Neural cell (in vitro differentiated cells): ENCODE measurements at regions not wholly inside any gene's neighbourhood (a gene's known extent, or its start where the extent isn't known, plus 50 kb on each side); places are given as distances from the start of the nearest gene placed in this dataset.

Source experiments
- H2AFZ ChIP-seq: fragments of 200-600, 300-800 bp; sonication (generic), shearing (Covaris generic); 2 replicates; pipeline ENCODE4 v1.6.0; 2014; ENCODE audit warnings: low read depth, mild to moderate bottlenecking, antibody characterized with exemption, low read length, moderate library complexity
- H3F3A ChIP-seq: fragments of 200-600 bp; shearing (Covaris generic); 2 replicates; pipeline ENCODE4 v1.6.1; 2016; ENCODE audit warnings: mild to moderate bottlenecking, moderate library complexity, mixed read lengths, antibody characterized with exemption, low read length; ENCODE audit not compliant: insufficient read depth, poor library complexity, severe bottlenecking
- H3K27ac ChIP-seq: fragments of 200-600, 300-800 bp; sonication (generic), shearing (Covaris generic); 2 replicates; pipeline ENCODE4 v1.5.1; 2014; ENCODE audit warnings: mild to moderate bottlenecking, low read length, moderate library complexity
- H3K27me3 ChIP-seq: fragments of 300-800, 200-600 bp; sonication (generic), shearing (Covaris generic); 2 replicates; pipeline ENCODE4 v1.6.0; 2014; ENCODE audit warnings: mild to moderate bottlenecking, low read depth, low read length, moderate library complexity; ENCODE audit not compliant: insufficient read depth
- H3K36me3 ChIP-seq: fragments of 300-800, 200-600 bp; sonication (generic), shearing (Covaris generic); 2 replicates; pipeline ENCODE4 v1.5.1; 2014; ENCODE audit warnings: mild to moderate bottlenecking, antibody characterized with exemption, low read length, moderate library complexity; ENCODE audit not compliant: insufficient read depth
- H3K4me2 ChIP-seq: fragments of 300-800, 200-600 bp; sonication (generic), shearing (Covaris generic); 2 replicates; pipeline ENCODE4 v1.6.0; 2014; ENCODE audit warnings: mild to moderate bottlenecking, low read length
- H3K4me3 ChIP-seq: fragments of 300-800, 200-600 bp; sonication (generic), shearing (Covaris generic); 2 replicates; pipeline ENCODE4 v1.5.1; 2014; ENCODE audit warnings: mild to moderate bottlenecking, low read length, moderate library complexity
- H3K79me2 ChIP-seq: fragments of 200-600 bp; shearing (Covaris generic); replicated peaks from 2 replicates; pipeline ENCODE4 v1.6.0; 2014; ENCODE audit warnings: mild to moderate bottlenecking, low read length, moderate library complexity; ENCODE audit not compliant: insufficient read depth
- H3K9ac ChIP-seq: fragments of 300-800, 200-600 bp; sonication (generic), shearing (Covaris generic); 2 replicates; pipeline ENCODE4 v1.6.1; 2016; ENCODE audit warnings: mild to moderate bottlenecking, low read length, mixed read lengths
- H3K9me2 ChIP-seq: fragments of 200-600 bp; shearing (Covaris generic); 2 replicates; pipeline ENCODE4 v1.6.1; 2016; ENCODE audit warnings: mild to moderate bottlenecking, low read length, mixed read lengths; ENCODE audit not compliant: insufficient read depth
- H3K9me3 ChIP-seq: fragments of 200-600, 300-800 bp; sonication (generic), shearing (Covaris generic); 2 replicates; pipeline ENCODE4 v1.6.1; 2016; ENCODE audit warnings: mild to moderate bottlenecking, mixed run types, low read length, moderate library complexity, mixed read lengths
- H4K20me1 ChIP-seq: fragments of 200-600 bp; shearing (Covaris generic); 2 replicates; pipeline ENCODE4 v1.6.1; 2016; ENCODE audit warnings: mild to moderate bottlenecking, mixed run types; ENCODE audit not compliant: insufficient read depth
- EP300 ChIP-seq: fragments of 450-650 bp; conservative IDR thresholded peaks from 2 replicates; pipeline ENCODE4 v1.6.1; 2014; ENCODE audit warnings: antibody characterized with exemption, mild to moderate bottlenecking, moderate library complexity; ENCODE audit not compliant: poor library complexity, severe bottlenecking
- EZH2 ChIP-seq: fragments of 200-600, 300-800 bp; shearing (Covaris generic), sonication (generic); IDR thresholded peaks from 2 replicates; pipeline ENCODE4 v1.6.1; 2014; ENCODE audit warnings: antibody characterized with exemption, low read length, borderline replicate concordance, mild to moderate bottlenecking; ENCODE audit not compliant: insufficient read depth, poor library complexity, severe bottlenecking
- MXI1 ChIP-seq: fragments of 450-650 bp; conservative IDR thresholded peaks from 2 replicates; pipeline ENCODE4 v1.6.1; 2014; ENCODE audit warnings: antibody characterized with exemption, mild to moderate bottlenecking; ENCODE audit not compliant: poor library complexity, severe bottlenecking
- POLR2AphosphoS5 ChIP-seq: IDR thresholded peaks from 2 replicates; pipeline ENCODE4 v1.6.1; 2012
- RAD21 ChIP-seq: fragments of 450-650 bp; conservative IDR thresholded peaks from 2 replicates; pipeline ENCODE4 v1.6.1; 2014; ENCODE audit warnings: antibody characterized with exemption, mild to moderate bottlenecking, moderate library complexity
- SMC3 ChIP-seq: fragments of 450-650 bp; conservative IDR thresholded peaks from 2 replicates; pipeline ENCODE4 v1.6.1; 2014; ENCODE audit warnings: antibody characterized with exemption, mild to moderate bottlenecking, moderate library complexity; ENCODE audit not compliant: poor library complexity
- TAF1 ChIP-seq: IDR thresholded peaks from 2 replicates; pipeline ENCODE4 v1.6.1; 2012; ENCODE audit warnings: low read depth
- TF ChIP-seq, protein P1 (sequence below): IDR thresholded peaks from 2 replicates; pipeline ENCODE4 v1.6.1; 2012; ENCODE audit warnings: borderline replicate concordance
- TF ChIP-seq, protein P2 (sequence below): fragments of 450-650 bp; IDR thresholded peaks from 2 replicates; pipeline ENCODE4 v1.5.1; 2014; ENCODE audit warnings: antibody characterized with exemption, mild to moderate bottlenecking, moderate library complexity; ENCODE audit not compliant: poor library complexity, severe bottlenecking

DNA sequence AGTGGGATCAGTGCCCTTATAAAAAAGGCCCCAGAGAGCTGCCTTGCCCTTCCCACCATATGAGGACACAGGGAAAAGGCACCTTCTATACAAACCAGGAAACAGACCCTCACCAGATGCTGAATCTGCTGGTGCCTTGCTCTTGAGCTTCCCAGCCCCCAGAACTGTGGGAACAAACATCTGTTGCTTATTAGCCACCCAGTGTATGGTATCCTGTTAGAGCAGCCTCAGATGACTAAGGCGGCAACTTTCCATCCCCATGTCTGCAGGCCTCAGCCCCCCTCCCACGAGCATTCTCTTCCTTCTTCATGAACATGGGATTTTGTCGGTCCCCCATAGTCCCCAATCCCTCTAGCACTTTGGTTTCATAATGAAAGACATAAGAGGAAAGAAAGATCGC, 202.5 kb upstream of the GAS1 start:
- TF ChIP-seq MXI1 (no peak), EZH2 (no peak), TAF1 (no peak), POLR2AphosphoS5 (no peak), RAD21 (no peak), SMC3 (no peak)
- TF ChIP-seq, protein P1, sequence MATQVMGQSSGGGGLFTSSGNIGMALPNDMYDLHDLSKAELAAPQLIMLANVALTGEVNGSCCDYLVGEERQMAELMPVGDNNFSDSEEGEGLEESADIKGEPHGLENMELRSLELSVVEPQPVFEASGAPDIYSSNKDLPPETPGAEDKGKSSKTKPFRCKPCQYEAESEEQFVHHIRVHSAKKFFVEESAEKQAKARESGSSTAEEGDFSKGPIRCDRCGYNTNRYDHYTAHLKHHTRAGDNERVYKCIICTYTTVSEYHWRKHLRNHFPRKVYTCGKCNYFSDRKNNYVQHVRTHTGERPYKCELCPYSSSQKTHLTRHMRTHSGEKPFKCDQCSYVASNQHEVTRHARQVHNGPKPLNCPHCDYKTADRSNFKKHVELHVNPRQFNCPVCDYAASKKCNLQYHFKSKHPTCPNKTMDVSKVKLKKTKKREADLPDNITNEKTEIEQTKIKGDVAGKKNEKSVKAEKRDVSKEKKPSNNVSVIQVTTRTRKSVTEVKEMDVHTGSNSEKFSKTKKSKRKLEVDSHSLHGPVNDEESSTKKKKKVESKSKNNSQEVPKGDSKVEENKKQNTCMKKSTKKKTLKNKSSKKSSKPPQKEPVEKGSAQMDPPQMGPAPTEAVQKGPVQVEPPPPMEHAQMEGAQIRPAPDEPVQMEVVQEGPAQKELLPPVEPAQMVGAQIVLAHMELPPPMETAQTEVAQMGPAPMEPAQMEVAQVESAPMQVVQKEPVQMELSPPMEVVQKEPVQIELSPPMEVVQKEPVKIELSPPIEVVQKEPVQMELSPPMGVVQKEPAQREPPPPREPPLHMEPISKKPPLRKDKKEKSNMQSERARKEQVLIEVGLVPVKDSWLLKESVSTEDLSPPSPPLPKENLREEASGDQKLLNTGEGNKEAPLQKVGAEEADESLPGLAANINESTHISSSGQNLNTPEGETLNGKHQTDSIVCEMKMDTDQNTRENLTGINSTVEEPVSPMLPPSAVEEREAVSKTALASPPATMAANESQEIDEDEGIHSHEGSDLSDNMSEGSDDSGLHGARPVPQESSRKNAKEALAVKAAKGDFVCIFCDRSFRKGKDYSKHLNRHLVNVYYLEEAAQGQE, result no peak
- TF ChIP-seq, protein P2, sequence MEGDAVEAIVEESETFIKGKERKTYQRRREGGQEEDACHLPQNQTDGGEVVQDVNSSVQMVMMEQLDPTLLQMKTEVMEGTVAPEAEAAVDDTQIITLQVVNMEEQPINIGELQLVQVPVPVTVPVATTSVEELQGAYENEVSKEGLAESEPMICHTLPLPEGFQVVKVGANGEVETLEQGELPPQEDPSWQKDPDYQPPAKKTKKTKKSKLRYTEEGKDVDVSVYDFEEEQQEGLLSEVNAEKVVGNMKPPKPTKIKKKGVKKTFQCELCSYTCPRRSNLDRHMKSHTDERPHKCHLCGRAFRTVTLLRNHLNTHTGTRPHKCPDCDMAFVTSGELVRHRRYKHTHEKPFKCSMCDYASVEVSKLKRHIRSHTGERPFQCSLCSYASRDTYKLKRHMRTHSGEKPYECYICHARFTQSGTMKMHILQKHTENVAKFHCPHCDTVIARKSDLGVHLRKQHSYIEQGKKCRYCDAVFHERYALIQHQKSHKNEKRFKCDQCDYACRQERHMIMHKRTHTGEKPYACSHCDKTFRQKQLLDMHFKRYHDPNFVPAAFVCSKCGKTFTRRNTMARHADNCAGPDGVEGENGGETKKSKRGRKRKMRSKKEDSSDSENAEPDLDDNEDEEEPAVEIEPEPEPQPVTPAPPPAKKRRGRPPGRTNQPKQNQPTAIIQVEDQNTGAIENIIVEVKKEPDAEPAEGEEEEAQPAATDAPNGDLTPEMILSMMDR, result no peak
- H3K4me2 ChIP-seq, result no peak overlapping the region
- no peak overlapping the region for H3K9ac ChIP-seq
- no peaks in the 10 kb centered on the region for H3F3A ChIP-seq
- no peak overlapping the region for H2AFZ ChIP-seq
- H3K27ac ChIP-seq, result no peak overlapping the region
- no peaks in the 10 kb centered on the region for H3K36me3 ChIP-seq
- H3K9me3 ChIP-seq, result no peaks in the 10 kb centered on the region
- H3K79me2 ChIP-seq, result no peaks in the 10 kb centered on the region
- no peak overlapping the region for H3K4me3 ChIP-seq
- no peaks in the 10 kb centered on the region for H3K9me2 ChIP-seq
- no peaks in the 10 kb centered on the region for H4K20me1 ChIP-seq
- H3K27me3 ChIP-seq, result no peaks in the 10 kb centered on the region

DNA sequence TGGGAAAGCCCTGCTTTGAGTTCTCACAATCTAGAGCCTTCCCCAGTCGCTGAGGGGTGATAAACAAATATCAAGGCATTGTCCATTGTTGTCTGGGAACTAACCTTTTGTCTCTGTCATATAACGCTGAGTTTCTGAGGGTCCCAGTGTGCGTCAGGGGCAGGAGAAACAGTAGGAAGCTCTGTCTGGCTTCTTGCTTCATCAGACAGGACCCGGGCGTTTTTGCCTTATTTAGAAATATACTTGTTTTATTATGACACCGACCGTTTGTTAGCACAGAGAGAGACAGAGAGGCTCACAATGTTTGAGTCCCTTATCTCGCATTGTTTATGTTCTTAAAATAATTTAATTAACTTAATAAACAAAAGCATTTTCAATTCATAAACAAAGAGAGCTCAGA, 204.9 kb upstream of the GAS1 start:
- H3K27me3 ChIP-seq, result no peaks in the 10 kb centered on the region
- no peaks in the 10 kb centered on the region for H4K20me1 ChIP-seq
- no peaks in the 10 kb centered on the region for H3K79me2 ChIP-seq
- no peaks in the 10 kb centered on the region for H3F3A ChIP-seq
- no peak overlapping the region for H3K27ac ChIP-seq
- no peaks in the 10 kb centered on the region for H3K36me3 ChIP-seq
- H3K4me2 ChIP-seq, result no peak overlapping the region
- TF ChIP-seq EP300 (no peak), SMC3 (no peak), MXI1 (no peak), RAD21 (no peak), TAF1 (no peak), POLR2AphosphoS5 (no peak), EZH2 (no peak)
- TF ChIP-seq, protein P1, result no peak
- TF ChIP-seq, protein P2, result no peak
- H3K9me2 ChIP-seq, result no peaks in the 10 kb centered on the region
- H3K4me3 ChIP-seq, result no peak overlapping the region
- no peaks in the 10 kb centered on the region for H3K9me3 ChIP-seq
- no peak overlapping the region for H2AFZ ChIP-seq
- H3K9ac ChIP-seq, result no peak overlapping the region
